Kidney (tissue), 13 donors: ENCODE measurements at regions not wholly inside any gene's neighbourhood (a gene's known extent, or its start where the extent isn't known, plus 50 kb on each side); places are given as distances from the start of the nearest gene placed in this dataset.
A peak's percentile ranks its signal among the peaks of the same experiment; 100 is the strongest.

Source experiments
- DNase-seq, 5 donors: peaks; one replicate each; pipeline ENCODE4 v3.0.0-alpha.2; 2013 to 2020
- FAIRE-seq: peaks from 2 replicates; lab custom pipeline; 2012; peaks lifted over from hg19 to GRCh38; lab: Jason Lieb, UNC
- H3K27ac ChIP-seq, 2 donors: one replicate each; pipeline ENCODE4 v1.7.0; 2013; ENCODE audit warnings: low read depth in 2 of 2, low read length in 2 of 2, inconsistent platforms in 1 of 2
- H3K27me3 ChIP-seq: one replicate; pipeline ENCODE4 v1.7.1; 2013; ENCODE audit warnings: low read length, inconsistent platforms; ENCODE audit not compliant: control insufficient read depth, insufficient read depth
- H3K36me3 ChIP-seq, 3 donors: one replicate each; pipeline versions ENCODE4 v1.7.0 to v1.7.1; 2013; ENCODE audit warnings: low read length in 3 of 3, control low read depth in 1 of 3, inconsistent platforms in 1 of 3; ENCODE audit not compliant: insufficient read depth in 3 of 3, control insufficient read depth in 2 of 3
- H3K4me1 ChIP-seq, 3 donors: one replicate each; pipeline versions ENCODE4 v1.7.0 to v1.7.1; 2013; ENCODE audit warnings: low read length in 3 of 3, inconsistent platforms in 1 of 3, low read depth in 1 of 3; ENCODE audit not compliant: control insufficient read depth in 2 of 3, insufficient read depth in 2 of 3
- H3K4me3 ChIP-seq, 3 donors: one replicate each; pipeline versions ENCODE4 v1.7.0 to v1.8.1; 2013; ENCODE audit warnings: low read length in 3 of 3, control low read depth in 1 of 3, inconsistent platforms in 1 of 3
- H3K9ac ChIP-seq, 3 donors: one replicate each; pipeline versions ENCODE4 v1.7.0 to v1.7.1; 2013; ENCODE audit warnings: low read length in 3 of 3, control low read depth in 1 of 3, inconsistent platforms in 1 of 3
- H3K9me3 ChIP-seq, 3 donors: one replicate each; pipeline versions ENCODE4 v1.7.0 to v1.7.1; 2013; ENCODE audit warnings: low read length in 3 of 3, control low read depth in 1 of 3, inconsistent platforms in 1 of 3; ENCODE audit not compliant: control insufficient read depth in 2 of 3, insufficient read depth in 1 of 3
- intact Hi-C: fragments of 100-400 bp; cut with DNase I; formaldehyde crosslinking; loops from one replicate; pipeline ENCODE4 v1.11.1; 2022
- TF ChIP-seq, protein P1 (sequence below): IDR thresholded peaks from 3 replicates; pipeline ENCODE4 v1.5.1; 2012; ENCODE audit warnings: mild to moderate bottlenecking, moderate library complexity, borderline replicate concordance; ENCODE audit not compliant: insufficient read depth; ENCODE audit errors: extremely low read depth
- donor health status: control.
- donor health status: control.
- donor health status: control.
- donor health status: control.
- donor health status: control.
- donor health status: DM: yes; HTN: yes; CAD: no.
- donor health status: Normal renal cell carcinoma (clear cell type).

DNA sequence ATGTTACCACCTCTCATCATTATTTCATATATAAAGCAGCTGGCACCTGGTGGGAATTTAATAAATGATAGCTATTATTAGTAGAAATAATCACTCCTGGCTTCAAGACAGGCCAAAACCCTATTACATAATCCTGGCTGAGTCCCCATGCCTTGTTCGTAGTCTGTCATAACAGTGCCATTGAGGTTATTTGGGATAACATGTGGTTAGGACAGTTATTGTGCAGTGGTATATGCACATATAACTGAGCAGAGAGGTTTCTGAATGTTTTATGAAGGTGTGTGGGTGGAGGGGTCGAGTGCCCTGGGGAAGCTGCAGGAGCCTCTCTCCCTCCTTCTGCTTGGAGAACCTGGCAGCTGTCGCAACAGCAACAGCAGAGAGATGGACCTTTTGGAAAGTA, 162.4 kb upstream of the NABP1 start:
- DNase-seq (no peak), FAIRE-seq (no peak)

DNA sequence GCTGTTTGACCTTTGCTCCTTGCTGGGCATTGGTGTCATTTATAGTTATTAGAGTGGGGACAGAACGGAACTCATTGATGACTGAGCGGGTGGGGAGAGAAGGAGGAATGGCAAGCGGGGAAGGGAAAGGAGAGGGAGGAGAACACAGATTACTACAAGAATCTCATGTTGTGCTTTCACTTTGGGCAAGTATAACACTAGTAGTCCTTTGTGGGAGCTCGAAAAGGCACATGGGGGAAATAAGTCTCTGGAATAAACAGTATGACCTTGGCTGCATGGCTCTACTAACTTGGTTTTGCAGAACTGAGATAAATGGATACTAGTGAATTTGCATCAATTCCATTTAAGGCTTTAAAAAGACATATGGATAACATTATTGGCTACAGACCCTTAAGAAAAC, 161.7 kb upstream of the NABP1 start:
- intact Hi-C loops, result no loop called here
- TF ChIP-seq, protein P1, sequence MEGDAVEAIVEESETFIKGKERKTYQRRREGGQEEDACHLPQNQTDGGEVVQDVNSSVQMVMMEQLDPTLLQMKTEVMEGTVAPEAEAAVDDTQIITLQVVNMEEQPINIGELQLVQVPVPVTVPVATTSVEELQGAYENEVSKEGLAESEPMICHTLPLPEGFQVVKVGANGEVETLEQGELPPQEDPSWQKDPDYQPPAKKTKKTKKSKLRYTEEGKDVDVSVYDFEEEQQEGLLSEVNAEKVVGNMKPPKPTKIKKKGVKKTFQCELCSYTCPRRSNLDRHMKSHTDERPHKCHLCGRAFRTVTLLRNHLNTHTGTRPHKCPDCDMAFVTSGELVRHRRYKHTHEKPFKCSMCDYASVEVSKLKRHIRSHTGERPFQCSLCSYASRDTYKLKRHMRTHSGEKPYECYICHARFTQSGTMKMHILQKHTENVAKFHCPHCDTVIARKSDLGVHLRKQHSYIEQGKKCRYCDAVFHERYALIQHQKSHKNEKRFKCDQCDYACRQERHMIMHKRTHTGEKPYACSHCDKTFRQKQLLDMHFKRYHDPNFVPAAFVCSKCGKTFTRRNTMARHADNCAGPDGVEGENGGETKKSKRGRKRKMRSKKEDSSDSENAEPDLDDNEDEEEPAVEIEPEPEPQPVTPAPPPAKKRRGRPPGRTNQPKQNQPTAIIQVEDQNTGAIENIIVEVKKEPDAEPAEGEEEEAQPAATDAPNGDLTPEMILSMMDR, result no peak
- DNase-seq (no peak), FAIRE-seq (no peak)
- Histone ChIP-seq H3K36me3 (no peaks in the 10 kb centered on the region), H3K9ac (no peak overlapping the region), H3K27me3 (no peaks in the 10 kb centered on the region), H3K4me3 (no peak overlapping the region), H3K9me3 (no peaks in the 10 kb centered on the region), H3K27ac (no peak overlapping the region), H3K4me1 (peaks cover 0 to 2% (median 0%) of the 10 kb centered on the region in 3 donors)

More for the DNA sequence above, 162.4 kb upstream of the NABP1 start:
- Histone ChIP-seq H3K27ac (no peak overlapping the region), H3K4me3 (no peak overlapping the region), H3K9me3 (no peaks in the 10 kb centered on the region), H3K9ac (no peak overlapping the region), H3K27me3 (no peaks in the 10 kb centered on the region), H3K4me1 (peaks cover 0 to 2% (median 0%) of the 10 kb centered on the region in 3 donors), H3K36me3 (no peaks in the 10 kb centered on the region)
- intact Hi-C loops, result no loop called here
- TF ChIP-seq, protein P1, result no peak

DNA sequence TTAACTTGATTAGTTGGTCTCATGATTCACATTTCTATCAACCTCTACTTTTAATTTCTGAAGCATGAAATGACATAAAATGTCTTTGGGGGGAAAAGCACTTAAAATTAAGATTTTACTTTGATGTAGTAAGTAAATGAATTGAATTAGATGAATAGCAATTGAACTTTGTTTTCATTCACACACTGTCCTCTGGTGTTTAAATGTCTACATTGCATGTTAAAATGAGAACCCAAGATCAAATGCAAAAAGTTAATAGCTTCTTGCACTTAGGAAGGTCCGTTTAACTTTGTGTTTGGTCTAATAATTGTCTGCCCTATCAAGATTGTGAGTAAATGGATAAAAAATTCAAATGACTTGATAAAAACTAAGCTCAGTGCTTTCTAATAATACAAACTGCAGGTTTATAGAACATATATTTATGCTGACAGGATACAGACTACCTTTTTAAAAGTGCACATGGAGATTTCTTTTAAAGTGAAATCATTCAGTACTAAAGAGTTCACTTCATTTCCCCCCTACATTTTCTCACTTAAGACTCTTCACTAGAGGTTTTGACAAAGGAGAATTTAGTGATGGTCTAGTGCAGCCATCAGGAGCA, 156.2 kb upstream of the NABP1 start:
- no peaks in the 10 kb centered on the region for H3K36me3 ChIP-seq
- peak in 2 of 5 donors; percentile 82 to 84 for DNase-seq
- no peaks in the 10 kb centered on the region for H3K9me3 ChIP-seq
- H3K9ac ChIP-seq, result no peak overlapping the region
- FAIRE-seq, result peak; percentile 96
- TF ChIP-seq, protein P1, result peak; percentile 71
- intact Hi-C loops, result no loop called here
- no peaks in the 10 kb centered on the region for H3K27me3 ChIP-seq
- no peak overlapping the region for H3K27ac ChIP-seq
- H3K4me3 ChIP-seq, result no peak overlapping the region
- no peaks in the 10 kb centered on the region for H3K4me1 ChIP-seq
